Peyer's patch (tissue), 4 donors: ENCODE measurements at regions not wholly inside any gene's neighbourhood (a gene's known extent, or its start where the extent isn't known, plus 50 kb on each side); places are given as distances from the start of the nearest gene placed in this dataset.

Source experiments
- CTCF ChIP-seq, 6 experiments: fragments of 450-650 bp in 4 of 6; fragments of 200-600 bp in 2 of 6; sonication (generic) in 1 of 6; IDR thresholded peaks; one replicate each; pipeline ENCODE4 v1.5.1; 2017 to 2019; ENCODE audit warnings: antibody characterized with exemption in 6 of 6, mild to moderate bottlenecking in 3 of 6, moderate library complexity in 1 of 6
- POLR2A ChIP-seq, 2 donors: fragments of 450-650 bp; IDR thresholded peaks; one replicate each; pipeline ENCODE4 v1.5.1; 2017; ENCODE audit warnings: antibody characterized with exemption in 2 of 2, mild to moderate bottlenecking in 2 of 2, moderate library complexity in 2 of 2

- TF ChIP-seq CTCF (IDR thresholded peaks at IDR 0.05) = no peak
- TF ChIP-seq POLR2A (IDR thresholded peaks at IDR 0.05) = no peak
Measured at GRCh38 chr4:110944501-110944900, 321.6 kb upstream of the PITX2 start.
